Esophagus squamous epithelium (tissue), 4 donors: ENCODE measurements at regions not wholly inside any gene's neighbourhood (a gene's known extent, or its start where the extent isn't known, plus 50 kb on each side); places are given as distances from the start of the nearest gene placed in this dataset.

Source experiments
- POLR2A ChIP-seq, 4 donors: fragments of 450-650 bp; IDR thresholded peaks; one replicate each; pipeline ENCODE4 v1.6.1; 2017; ENCODE audit warnings: antibody characterized with exemption in 4 of 4, mild to moderate bottlenecking in 4 of 4, moderate library complexity in 3 of 4
- TF ChIP-seq, protein P1 (sequence below), 6 experiments: fragments of 450-650 bp in 4 of 6; fragments of 200-600 bp in 2 of 6; sonication (generic) in 2 of 6; IDR thresholded peaks; one replicate each; pipeline ENCODE4 v1.5.1; 2016 to 2019; ENCODE audit warnings: antibody characterized with exemption in 6 of 6, mild to moderate bottlenecking in 4 of 6, moderate library complexity in 4 of 6

DNA sequence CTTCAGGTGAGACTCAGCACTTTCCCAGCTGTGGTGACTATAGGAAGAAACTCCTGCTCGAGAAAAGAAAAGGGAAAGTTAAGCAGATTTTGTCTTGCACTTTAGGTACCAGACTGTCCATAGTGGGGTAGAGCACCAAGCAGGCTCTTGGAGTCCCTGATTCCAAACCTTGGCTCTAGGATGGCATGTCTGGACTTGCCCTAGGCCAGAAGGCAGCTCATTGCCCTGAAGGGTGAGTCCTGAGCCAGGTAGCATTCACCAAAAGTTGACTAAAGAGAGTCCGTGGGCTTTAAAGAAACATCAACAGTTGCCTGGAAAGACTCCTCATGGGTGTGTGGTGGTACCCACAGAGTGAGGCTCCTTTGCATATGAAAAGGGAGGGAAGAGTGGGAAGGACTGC lies 145.2 kb upstream of the SNX7 start:
- TF ChIP-seq POLR2A (IDR thresholded peaks at IDR 0.05), result no peak
- TF ChIP-seq, protein P1, sequence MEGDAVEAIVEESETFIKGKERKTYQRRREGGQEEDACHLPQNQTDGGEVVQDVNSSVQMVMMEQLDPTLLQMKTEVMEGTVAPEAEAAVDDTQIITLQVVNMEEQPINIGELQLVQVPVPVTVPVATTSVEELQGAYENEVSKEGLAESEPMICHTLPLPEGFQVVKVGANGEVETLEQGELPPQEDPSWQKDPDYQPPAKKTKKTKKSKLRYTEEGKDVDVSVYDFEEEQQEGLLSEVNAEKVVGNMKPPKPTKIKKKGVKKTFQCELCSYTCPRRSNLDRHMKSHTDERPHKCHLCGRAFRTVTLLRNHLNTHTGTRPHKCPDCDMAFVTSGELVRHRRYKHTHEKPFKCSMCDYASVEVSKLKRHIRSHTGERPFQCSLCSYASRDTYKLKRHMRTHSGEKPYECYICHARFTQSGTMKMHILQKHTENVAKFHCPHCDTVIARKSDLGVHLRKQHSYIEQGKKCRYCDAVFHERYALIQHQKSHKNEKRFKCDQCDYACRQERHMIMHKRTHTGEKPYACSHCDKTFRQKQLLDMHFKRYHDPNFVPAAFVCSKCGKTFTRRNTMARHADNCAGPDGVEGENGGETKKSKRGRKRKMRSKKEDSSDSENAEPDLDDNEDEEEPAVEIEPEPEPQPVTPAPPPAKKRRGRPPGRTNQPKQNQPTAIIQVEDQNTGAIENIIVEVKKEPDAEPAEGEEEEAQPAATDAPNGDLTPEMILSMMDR (IDR thresholded peaks at IDR 0.05), result no peak
